Activated naive CD4-positive, alpha-beta T cell treated with Interleukin-2 at 50 U/mL for 16 hours (primary cell): ENCODE measurements at regions not wholly inside any gene's neighbourhood (a gene's known extent, or its start where the extent isn't known, plus 50 kb on each side); places are given as distances from the start of the nearest gene placed in this dataset.
A peak's percentile ranks its signal among the peaks of the same experiment; 100 is the strongest.
"Not testable (repeated sequence)": the region's sequence is repeated elsewhere in the genome, so short reads cannot be mapped to it uniquely, and the experiment has no call there.

Experiments used
- DNase-seq: peaks from one replicate; pipeline ENCODE4 v3.0.0-alpha.2; 2020

DNA sequence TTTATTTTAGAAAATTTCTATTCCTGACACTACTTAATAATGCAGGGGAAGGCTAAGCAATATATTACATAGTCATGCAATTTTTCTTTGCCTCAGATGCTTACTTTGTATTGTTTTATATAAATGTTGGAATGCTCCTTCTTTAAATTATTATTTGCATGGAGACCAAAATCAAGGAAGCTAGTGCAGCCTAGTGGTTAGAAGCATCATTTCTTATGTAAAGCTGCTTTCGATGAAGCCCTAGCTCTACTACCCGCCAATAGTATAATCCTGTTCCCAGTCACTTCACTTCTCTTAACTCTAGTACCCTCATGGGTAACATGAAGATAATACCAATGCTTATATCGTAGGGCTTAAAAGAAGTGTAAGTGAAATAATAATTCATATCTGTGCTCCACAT lies 198.9 kb downstream of the LRATD1 start:
- no peak for DNase-seq

DNA sequence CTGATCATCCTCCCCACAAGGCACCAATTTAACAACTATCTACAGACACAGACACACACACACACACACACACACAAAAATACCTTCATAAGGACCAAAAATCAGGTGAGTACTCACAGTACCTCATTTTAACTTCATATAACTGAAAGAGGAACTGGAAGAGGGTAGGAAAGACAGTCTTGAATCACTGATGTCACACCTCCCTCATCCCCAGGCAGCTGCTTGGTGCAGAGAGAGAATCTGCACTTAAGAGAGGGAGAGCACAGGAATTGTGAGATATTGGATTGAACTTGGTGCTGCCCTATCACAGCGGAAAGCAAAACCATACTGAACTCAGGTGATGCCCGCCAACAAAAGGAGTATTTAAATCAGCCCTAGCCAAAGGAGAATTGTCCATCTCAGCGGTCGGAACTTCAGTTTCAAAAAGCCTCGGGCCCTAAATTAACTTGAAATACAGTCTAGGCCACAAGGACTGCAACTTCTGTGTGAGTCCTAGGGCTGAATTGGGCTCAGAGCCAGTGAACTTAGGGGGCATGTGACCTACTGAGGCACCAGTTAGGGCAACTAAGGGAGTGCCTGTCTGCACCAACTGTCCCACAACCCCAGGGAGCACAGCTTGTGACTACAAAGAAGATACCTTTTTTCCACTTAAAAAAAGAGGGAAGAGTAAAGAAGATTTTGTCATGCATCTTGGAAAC lies 211.1 kb downstream of the LRATD1 start:
- DNase-seq, result no peak

DNA sequence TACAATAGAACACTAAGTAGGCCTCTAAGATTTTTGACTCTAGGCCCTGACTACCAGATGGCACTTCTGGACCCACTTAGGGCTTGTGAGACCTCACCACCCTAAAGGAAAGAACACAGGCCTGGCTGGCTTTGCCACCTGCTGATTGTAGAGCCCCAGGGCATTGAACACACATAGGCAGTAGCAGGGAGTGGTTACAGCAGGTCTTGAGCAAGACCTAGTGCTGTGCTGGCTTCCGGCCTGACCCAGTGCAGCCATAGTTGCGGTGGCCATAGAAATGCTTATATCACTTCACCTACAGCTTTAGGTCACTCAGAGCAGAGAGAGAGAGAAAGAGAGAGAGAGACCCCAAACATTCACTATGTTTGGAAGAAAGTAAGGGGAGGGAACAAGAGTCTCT lies 223.2 kb downstream of the LRATD1 start:
- DNase-seq, result no peak

DNA sequence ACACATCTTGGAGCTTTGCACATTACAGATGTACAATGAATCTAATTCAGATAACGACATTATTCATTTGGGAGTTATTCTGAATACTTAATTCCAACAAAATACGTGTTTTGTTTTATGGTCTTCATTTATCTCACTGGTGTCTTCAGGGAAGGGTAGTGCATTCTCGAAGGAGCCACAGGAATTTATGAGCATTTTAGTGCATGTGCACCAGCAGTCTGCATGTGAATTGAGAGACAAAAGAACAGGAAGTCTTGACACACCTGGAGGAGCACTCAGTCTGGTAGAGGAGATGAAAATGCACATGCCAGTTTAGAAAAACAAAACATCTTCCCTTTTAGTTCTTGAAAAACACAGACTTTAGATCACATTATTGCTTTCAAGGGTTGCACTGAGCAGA lies 228.7 kb downstream of the LRATD1 start:
- no peak for DNase-seq

DNA sequence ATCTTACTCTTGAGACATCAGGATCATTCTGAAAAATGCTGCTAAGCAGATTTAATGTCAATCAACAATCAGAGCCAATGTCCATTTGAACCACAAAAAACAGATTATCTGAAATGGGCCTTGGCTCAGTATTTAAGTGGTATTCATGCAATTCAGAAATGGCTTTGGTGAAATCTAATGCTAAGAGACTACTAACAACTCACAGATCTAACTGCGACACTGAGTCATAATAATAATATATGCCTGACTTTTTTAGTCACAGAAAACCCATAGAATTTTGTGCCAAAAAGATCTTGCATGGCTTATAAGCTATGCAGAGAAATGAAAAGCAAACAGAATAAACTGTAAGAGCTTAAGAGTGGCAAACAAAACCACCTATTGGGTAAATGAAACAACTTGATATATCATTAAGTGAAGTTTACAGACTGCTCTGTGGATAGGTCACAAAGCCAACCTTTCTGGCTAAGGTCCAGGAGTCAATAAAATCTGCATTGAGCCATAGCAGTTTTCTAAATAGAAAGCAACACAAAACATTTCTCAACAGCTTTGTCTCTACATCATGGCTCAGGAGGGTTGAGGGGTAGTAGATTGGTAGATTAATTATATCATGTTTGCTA lies 234.3 kb downstream of the LRATD1 start:
- no peak for DNase-seq

DNA sequence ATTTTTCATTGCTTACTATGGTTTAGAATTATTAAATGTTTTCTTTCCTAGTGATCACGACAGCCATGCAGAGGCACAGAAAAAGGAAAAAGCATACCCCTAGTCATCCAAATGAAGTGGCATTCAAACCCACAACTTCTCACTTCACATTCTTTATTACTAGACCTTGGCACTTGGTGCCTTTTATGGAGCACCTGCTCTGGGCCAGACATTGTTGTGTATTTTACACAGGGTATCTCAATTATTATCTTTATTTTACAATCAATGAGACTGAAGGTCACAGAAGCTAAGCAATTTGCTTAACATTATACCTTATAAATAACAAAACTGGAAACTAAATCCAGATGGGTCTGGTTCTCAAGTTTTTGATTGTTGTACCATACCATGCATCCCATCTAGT lies 235.3 kb downstream of the LRATD1 start:
- DNase-seq, result no peak

DNA sequence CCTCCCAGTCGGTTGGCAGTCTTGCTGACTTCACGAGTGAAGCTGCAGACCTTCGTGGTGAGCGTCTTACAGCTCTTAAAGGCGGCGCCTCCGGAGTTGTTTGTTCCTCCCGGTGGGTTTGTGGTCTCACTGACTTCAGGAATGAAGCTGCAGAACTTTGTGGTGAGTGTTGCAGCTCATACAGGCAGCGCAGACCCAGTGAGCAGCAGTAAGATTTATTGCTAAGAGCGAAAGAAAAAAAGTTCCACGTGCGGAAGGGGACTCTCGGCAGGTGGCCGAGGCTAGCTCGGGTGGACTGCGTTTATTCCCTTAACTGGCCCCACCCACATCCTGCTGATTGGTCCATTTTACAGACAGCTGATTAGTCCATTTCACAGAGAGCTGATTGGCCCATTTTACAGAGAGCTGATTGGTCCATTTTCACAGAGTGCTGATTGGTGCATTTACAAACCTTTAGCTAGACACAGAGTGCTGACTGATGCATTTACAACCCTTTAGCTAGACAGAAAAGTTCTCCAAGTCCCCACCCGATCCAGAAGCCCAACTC lies 240.3 kb downstream of the LRATD1 start:
- no peak for DNase-seq

DNA sequence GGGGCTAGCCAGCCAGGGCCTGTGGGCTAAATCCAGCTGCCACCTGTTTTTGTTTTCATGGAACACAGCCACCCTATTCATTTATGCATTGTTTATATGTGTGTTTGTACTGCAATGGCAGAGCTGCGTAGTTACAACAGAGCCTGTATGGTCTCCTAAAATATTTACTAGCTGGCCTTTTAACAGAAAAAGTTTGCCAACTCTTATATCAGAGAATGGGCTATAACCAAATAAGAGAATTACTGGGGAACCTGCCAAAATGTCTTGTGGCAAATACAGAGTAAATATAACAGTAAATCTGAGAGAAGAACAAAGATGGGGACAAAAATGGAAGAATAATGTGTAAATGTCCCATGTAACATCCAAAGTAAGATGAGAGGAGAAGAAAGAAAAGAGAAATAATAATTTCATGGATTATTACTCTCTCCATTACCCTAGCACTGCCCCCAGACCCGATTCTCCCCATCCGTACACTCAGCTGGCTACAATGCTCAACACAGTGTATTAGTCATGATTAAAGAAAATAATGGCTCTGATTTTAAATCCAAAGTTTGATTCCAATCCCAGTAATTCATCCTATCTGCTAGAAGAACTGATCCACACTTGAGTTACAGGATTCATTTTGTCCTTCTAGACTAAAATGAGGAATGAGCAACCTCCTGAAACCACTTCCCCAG lies 249.3 kb downstream of the LRATD1 start:
- DNase-seq, result no peak

DNA sequence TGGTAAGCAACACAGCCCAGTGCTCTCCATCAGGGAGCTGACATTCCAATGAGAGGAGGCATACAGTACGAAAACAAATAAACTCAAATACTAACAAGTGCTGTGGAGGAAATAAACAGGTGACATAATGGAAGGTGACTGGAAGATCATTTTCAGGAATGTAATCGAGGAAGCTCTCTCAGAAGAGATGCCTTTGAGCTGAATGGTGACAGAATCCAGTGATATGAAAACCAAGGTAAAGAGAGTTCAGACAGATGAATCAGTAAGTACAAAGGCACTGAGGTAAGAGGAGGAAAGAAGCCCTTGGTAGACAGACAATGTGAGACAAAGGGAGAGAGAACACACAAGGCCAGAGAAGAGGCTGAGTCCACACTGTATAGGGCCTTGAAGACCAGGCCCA lies 252.1 kb downstream of the LRATD1 start:
- DNase-seq, result no peak

DNA sequence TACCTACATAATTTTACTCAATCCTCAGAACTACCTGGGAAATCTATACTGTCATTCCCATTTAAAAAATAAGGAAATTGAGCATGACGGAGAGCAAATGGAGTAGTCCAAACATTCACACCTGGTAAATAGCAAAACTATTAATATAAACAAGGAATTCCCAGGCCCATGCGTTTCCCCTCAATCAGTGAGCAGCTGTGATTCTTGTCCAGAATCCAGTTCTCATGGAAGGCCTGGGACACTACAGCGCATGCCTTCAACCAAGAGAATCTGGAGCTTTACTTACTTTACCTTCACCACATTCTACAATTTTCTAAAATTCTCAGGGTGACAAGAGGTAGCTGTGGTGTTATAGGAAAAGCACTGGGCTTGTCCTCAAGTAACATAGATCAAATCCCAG lies 259.0 kb downstream of the LRATD1 start:
- no peak for DNase-seq

DNA sequence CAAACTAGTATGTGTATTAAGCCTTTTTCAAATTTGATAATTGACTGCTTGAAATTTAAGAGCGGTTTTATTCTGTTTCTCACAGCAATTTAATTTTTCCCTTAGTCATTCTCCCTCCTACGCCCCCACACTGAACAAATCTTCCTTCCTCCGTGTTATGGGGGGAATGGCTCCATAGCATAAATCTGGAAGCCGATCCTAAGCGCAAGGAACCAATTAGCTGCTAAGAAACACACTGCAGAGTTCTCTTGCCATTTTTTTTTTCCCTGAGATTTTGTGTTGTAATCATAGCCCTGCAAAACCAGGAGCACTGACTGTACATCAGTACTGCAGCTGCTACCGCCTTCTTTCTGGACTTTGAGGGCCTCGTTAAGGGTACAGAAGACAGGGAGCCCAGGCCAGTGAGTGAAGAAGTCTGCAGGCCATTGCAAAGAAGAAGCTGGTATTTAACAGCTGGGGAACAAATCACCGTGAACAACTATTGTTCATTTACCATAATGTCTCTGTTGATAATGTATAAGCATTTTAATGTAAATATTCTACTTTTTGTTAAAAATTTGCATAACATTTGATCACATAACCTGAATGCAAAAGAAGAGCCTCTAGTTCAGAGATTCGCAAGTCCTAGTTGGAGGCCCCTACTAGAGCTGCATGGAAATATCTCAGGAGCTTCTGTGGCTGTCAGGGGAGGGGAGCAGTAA lies 264.0 kb downstream of the LRATD1 start:
- DNase-seq, result no peak

DNA sequence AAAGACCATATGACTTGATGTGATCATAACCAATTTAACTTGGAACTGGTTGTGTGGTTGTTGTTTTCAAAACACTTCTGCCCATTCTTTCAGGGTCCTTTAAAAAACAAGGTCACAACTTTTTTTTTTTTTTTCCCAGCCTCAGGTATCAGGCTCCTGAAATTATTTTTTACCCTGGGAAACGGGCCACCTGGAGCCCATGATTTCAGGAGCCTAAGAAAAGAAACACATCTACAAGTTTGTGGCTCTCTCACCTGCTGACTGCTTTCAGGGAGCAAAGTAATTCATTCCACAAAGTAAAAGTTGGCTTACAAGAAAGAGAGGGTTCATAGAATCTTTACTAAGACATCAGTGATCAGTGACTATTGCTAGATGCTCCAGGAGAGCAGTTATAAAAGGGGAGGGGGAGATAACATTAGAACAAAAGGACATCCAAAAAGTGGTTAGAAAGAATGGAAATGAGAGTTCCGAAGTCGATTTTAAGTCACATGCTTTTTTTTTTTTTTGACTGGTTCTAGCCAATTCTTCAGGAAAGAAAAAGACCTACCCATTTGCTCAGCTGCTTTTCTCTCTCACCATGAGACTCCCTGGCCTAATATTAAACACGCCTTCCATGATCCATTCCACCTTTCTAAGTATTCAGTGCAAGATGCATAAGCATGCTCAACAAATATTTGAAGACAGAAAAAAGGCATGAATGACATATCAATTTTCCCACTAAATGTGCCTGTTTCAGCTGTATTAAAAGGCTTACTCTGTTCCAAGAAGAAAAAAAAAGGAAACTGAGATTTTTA lies 267.3 kb downstream of the LRATD1 start:
- DNase-seq, result no peak

DNA sequence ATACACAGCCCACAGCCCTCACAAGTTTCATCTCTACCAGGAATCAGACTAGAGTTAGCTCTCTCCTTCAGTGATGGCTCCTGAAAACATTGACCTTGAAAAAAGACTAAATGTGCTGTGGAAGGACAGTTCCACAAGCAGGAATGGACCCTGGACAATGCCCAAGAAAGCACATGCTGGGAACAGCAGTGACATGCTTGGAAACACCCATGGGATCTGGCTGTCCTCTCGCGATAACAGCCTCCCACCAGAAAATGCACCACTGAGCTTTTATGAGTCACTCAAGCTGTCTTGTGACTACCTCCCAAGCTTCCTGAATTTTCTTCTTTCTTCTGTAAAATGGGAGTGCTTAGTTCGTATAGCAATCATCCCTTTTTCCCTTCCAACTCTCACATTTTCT lies 269.2 kb downstream of the LRATD1 start:
- no peak for DNase-seq

DNA sequence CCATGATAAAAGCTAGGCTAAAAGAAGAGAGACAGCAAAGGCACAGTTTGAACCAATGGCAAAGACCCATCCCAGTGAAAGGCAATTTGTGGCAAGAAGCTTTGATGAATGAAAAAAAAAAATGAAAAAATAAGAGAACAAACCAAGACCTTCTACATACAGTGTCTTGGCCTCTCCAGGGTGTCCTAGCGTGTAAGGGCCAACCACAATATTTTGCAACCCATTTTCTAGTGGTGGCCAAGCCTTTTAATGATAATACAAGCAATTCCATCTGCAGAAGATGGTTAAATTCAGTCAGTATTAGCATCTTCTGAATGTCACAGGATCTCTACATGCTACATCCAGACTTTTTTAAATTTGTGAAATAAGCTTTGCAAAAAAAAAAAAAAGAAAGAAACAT lies 270.4 kb downstream of the LRATD1 start:
- DNase-seq, result no peak

DNA sequence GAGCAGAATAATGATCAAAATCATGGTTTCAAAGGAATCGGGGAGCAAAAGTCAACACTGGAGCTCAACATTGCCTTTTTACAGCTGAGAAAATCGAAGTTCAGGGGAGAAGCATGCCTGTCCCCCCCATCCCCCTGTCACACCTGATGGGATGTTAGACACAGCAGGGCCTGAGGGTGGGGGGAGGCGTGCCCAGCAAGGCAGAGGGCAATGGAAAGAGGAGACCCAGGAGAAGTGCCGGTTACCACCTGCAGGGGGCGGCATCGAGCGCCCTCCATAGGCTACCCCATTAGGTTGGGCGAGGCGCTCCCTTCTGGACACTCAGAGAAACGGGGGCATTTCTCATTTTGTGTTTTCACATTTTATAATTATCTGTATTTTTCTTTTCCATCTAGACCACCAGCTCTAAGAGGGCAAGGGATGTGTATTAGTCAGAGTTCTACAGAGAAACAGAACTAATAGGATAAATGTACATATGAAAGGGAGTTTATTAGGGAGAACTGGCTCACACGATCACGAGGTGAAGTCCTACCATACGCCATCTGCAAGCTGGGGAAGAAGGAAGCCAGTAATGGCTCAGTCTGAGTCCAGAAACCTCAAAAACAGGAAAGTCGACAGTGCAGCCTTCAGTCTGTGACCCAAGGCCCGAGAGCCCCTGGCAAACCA lies 271.3 kb downstream of the LRATD1 start:
- peak; percentile 47 for DNase-seq

DNA sequence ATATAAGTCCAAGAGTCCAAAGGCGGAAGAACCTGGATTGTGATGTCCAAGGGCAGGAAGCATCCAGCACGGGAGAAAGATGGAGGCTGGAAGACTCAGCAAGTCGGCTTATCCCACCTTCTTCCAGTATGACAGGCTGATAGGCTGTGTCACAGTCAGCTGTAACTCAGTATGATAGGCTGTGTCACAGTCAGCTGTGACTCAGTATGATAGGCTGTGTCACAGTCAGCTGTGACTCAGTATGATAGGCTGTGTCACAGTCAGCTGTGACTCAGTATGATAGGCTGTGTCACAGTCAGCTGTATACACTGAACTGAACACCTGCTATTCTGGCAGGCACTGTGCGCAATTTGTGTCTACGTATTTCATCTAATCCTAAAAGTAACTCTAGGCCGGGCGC lies 271.9 kb downstream of the LRATD1 start:
- DNase-seq, result not testable (repeated sequence)

DNA sequence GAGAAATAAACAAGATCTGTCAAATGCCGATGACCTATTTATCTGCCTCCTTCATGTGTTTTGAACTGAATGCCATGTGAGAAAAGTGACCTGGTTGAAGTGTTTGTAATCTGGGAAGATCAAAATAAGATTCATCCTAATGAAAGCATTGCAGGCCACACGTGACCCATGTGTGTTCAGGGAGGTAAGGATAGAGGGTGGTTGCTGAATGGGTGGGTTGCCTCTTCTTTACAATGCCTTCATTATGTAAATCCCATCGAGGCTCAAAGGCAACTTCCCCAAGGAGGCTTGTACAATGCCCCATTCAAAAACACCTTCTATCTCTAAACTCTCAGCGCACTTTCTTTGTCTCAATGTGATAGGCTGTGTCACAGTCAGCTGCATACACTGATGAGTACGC lies 273.1 kb downstream of the LRATD1 start:
- no peak for DNase-seq

DNA sequence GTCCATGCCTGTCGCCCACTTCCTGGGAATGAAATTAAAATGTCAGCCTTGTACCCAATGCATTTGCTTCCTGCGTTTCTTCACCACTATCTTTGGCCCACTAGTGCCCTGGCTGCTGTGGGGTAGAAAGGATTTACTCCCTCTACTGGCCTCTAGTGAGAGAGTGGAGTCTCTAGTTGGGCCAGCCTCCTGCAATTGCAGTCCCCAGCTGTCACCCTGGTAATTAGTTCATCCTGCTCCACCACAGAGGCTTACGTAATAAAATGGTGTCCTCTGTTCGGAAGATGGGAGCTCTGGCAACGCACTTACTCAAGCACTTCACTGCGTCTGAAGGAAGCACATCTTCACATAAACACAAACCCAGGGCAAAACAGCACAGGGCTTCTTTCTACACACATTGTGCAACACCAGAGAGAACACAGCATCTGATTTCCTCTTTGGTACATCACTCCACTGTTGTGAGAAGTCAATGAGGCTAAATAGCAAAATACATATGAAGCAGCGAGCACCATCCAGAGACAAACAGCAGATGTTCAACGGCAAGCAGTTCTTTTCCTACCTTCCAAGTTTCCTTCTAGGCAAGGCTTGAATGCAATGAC lies 274.6 kb downstream of the LRATD1 start:
- no peak for DNase-seq

DNA sequence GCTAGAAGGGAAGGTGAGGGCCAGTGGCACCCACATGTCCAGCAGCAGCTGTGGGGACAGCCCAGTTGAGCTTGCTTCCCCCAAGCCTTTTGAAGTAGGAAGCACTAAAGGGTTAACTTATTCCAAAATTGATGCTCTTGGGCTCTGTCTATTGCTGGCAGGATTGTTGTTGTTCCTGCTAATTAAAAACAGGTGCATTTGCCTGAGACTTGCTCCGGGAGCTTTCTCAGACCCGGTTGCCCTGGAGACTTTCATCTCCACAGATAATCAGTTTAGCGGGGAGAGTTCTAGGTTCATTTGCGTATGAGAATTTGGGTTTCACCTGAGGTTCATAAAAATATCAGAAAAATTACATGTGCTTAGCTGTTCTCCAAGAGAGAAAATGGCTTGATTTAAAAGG lies 277.3 kb downstream of the LRATD1 start:
- no peak for DNase-seq

DNA sequence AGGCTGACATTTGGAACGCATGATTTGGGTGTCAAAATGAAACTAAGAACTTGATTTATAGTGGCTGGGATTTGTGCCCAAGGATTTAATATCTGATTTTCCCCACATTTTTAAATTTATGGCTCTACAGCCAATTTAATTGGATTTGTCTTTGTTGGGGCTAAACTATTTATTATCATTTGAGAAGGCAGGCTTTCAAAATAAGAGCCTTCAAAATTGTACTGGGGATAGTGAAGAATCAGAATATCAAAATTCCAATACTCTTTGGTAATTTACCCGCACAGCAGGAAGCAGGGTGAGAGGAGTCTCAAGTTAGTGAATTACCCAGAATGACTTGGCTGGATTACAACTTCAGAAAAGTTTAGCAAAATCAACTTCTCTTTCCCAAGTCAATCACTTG lies 278.1 kb downstream of the LRATD1 start:
- no peak for DNase-seq

DNA sequence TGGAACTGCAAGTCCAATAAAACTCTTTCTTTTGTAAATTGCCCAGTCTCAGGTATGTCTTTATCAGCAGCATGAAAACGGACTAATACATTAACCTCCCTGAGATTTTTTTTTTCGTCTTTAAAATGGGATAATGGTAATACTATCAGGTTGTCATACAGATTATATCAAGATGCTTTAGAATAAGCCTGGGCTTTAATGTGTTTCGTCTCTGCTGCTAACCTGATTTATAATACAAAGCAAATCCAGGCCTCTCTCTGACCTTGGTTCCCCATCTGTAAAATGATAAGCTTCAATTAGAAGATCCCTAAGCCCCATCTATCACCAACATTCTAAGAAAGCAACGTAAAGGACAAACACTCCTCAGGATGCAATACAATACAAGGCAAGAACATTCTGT lies 283.5 kb downstream of the LRATD1 start:
- no peak for DNase-seq
